ENCODE measurements at regions not wholly inside any gene's neighbourhood (a gene's known extent, or its start where the extent isn't known, plus 50 kb on each side); places are given as distances from the start of the nearest gene placed in this dataset.

- no peak for TF ChIP-seq ZFP3 (CRISPR knock-in tag; IDR thresholded peaks at IDR 0.05)
- TF ChIP-seq CREB5 (CRISPR knock-in tag; IDR thresholded peaks at IDR 0.05; ENCODE audit: low read depth) = no peak
- TF ChIP-seq SNAI2 (CRISPR knock-in tag; IDR thresholded peaks at IDR 0.05) = no peak
- ATAC-seq = no peak
Measured at GRCh38 chr4:24116107-24116506, 226.3 kb upstream of the PPARGC1A start.

- no peak for TF ChIP-seq ARNTL (CRISPR knock-in tag; IDR thresholded peaks at IDR 0.05; ENCODE audit: borderline replicate concordance, low read depth)
- no peak for TF ChIP-seq PATZ1 (CRISPR knock-in tag; IDR thresholded peaks at IDR 0.05; ENCODE audit: borderline replicate concordance)
- no peak for TF ChIP-seq OSR1 (CRISPR knock-in tag; IDR thresholded peaks at IDR 0.05)
- TF ChIP-seq CSRNP3 (CRISPR knock-in tag; IDR thresholded peaks at IDR 0.05) = no peak
- TF ChIP-seq BACH2 (CRISPR knock-in tag; IDR thresholded peaks at IDR 0.05; ENCODE audit: borderline replicate concordance) = no peak
- no peak for TF ChIP-seq RARB (CRISPR knock-in tag; IDR thresholded peaks at IDR 0.05)
- TF ChIP-seq ZNF8 (CRISPR knock-in tag; IDR thresholded peaks at IDR 0.05) = no peak
- TF ChIP-seq ESRRG (CRISPR knock-in tag; IDR thresholded peaks at IDR 0.05) = no peak
- no peak for TF ChIP-seq TCF4 (CRISPR knock-in tag; IDR thresholded peaks at IDR 0.05; ENCODE audit: borderline replicate concordance)
- TF ChIP-seq ZFP3 (CRISPR knock-in tag; IDR thresholded peaks at IDR 0.05) = no peak
- no peak for TF ChIP-seq ZNF565 (CRISPR knock-in tag; conservative IDR thresholded peaks at IDR 0.05; ENCODE audit: low read depth)
- no peak for TF ChIP-seq ISL1 (CRISPR knock-in tag; IDR thresholded peaks at IDR 0.05)
- ATAC-seq = no peak
Measured at GRCh38 chr4:24114919-24115500, 225.2 kb upstream of the PPARGC1A start.

- no peak for ATAC-seq
- no peak for TF ChIP-seq CREB5 (CRISPR knock-in tag; IDR thresholded peaks at IDR 0.05; ENCODE audit: low read depth)
- TF ChIP-seq POU6F1 (CRISPR knock-in tag; IDR thresholded peaks at IDR 0.05; ENCODE audit: borderline replicate concordance, low read depth) = no peak
Measured at GRCh38 chr4:24114444-24114843, 224.6 kb upstream of the PPARGC1A start.

GRCh38 chr4:24112466-24112865 lies 222.6 kb upstream of the PPARGC1A start:
- TF ChIP-seq ZC3H10 (CRISPR knock-in tag; IDR thresholded peaks at IDR 0.05) = no peak
- TF ChIP-seq GLIS3 (CRISPR knock-in tag; IDR thresholded peaks at IDR 0.05) = no peak
- TF ChIP-seq CSRNP3 (CRISPR knock-in tag; IDR thresholded peaks at IDR 0.05) = no peak
- TF ChIP-seq PATZ1 (CRISPR knock-in tag; IDR thresholded peaks at IDR 0.05; ENCODE audit: borderline replicate concordance) = no peak
- no peak for TF ChIP-seq ZFP30 (CRISPR knock-in tag; IDR thresholded peaks at IDR 0.05)
- no peak for TF ChIP-seq POU6F1 (CRISPR knock-in tag; IDR thresholded peaks at IDR 0.05; ENCODE audit: borderline replicate concordance, low read depth)
- no peak for TF ChIP-seq ZNF8 (CRISPR knock-in tag; IDR thresholded peaks at IDR 0.05)
- TF ChIP-seq BACH2 (CRISPR knock-in tag; IDR thresholded peaks at IDR 0.05; ENCODE audit: borderline replicate concordance) = no peak
- no peak for TF ChIP-seq ESRRG (CRISPR knock-in tag; IDR thresholded peaks at IDR 0.05)
- no peak for TF ChIP-seq SNAI2 (CRISPR knock-in tag; IDR thresholded peaks at IDR 0.05)
- TF ChIP-seq TCF4 (CRISPR knock-in tag; IDR thresholded peaks at IDR 0.05; ENCODE audit: borderline replicate concordance) = no peak
- no peak for TF ChIP-seq PPARA (CRISPR knock-in tag; IDR thresholded peaks at IDR 0.05; ENCODE audit: borderline replicate concordance)
- no peak for TF ChIP-seq ISL1 (CRISPR knock-in tag; IDR thresholded peaks at IDR 0.05)
- TF ChIP-seq CREB5 (CRISPR knock-in tag; IDR thresholded peaks at IDR 0.05; ENCODE audit: low read depth) = no peak
- no peak for TF ChIP-seq RARB (CRISPR knock-in tag; IDR thresholded peaks at IDR 0.05)
- ATAC-seq = no peak
